ENCODE measurements at regions not wholly inside any gene's neighbourhood (a gene's known extent, or its start where the extent isn't known, plus 50 kb on each side); places are given as distances from the start of the nearest gene placed in this dataset.
"Not testable (repeated sequence)": the region's sequence is repeated elsewhere in the genome, so short reads cannot be mapped to it uniquely, and the experiment has no call there.

- Histone ChIP-seq H3K9me3 (no peaks in the 10 kb centered on the region), H3K4me3 (no peak overlapping the region), H3K36me3 (no peaks in the 10 kb centered on the region), H3K27ac (no peak overlapping the region), H3K4me1 (no peaks in the 10 kb centered on the region), H3K27me3 (no peaks in the 10 kb centered on the region)
- no peak for TF ChIP-seq CTCF (IDR thresholded peaks at IDR 0.05)
- DNase-seq = no peak
- intact Hi-C loops (cut with DNase I; ENCODE audit: low total_unique reads) = no loop called here
Observed at GRCh38 chr14:86770186-86770585, 1222.8 kb downstream of the GALC start.

- Histone ChIP-seq H3K27ac (no peak overlapping the region), H3K27me3 (no peaks in the 10 kb centered on the region), H3K36me3 (no peaks in the 10 kb centered on the region), H3K4me3 (no peak overlapping the region), H3K9me3 (no peaks in the 10 kb centered on the region), H3K4me1 (no peaks in the 10 kb centered on the region)
- no peak for TF ChIP-seq CTCF (IDR thresholded peaks at IDR 0.05)
- intact Hi-C loops (cut with DNase I; ENCODE audit: low total_unique reads) = no loop called here
- no peak for DNase-seq
Observed at GRCh38 chr14:86766469-86766868, 1226.5 kb downstream of the GALC start.

GRCh38 chr14:86761611-86762010 lies 1231.4 kb downstream of the GALC start:
- intact Hi-C loops (cut with DNase I; ENCODE audit: low total_unique reads) = no loop called here
- H3K36me3 ChIP-seq = no peaks in the 10 kb centered on the region
- no peaks in the 10 kb centered on the region for H3K9me3 ChIP-seq
- H3K4me1 ChIP-seq = no peaks in the 10 kb centered on the region
- no peak for DNase-seq
- H3K4me3 ChIP-seq = no peak overlapping the region
- no peak overlapping the region for H3K27ac ChIP-seq
- H3K27me3 ChIP-seq = no peaks in the 10 kb centered on the region
- no peak for TF ChIP-seq CTCF (IDR thresholded peaks at IDR 0.05)

GRCh38 chr14:86756521-86757190 lies 1226.7 kb downstream of the FLRT2 start:
- no peak overlapping the region for H3K4me3 ChIP-seq
- no peak for TF ChIP-seq CTCF (IDR thresholded peaks at IDR 0.05)
- H3K27ac ChIP-seq = no peak overlapping the region
- intact Hi-C loops (cut with DNase I; ENCODE audit: low total_unique reads) = no loop called here
- no peaks in the 10 kb centered on the region for H3K4me1 ChIP-seq
- no peaks in the 10 kb centered on the region for H3K36me3 ChIP-seq
- H3K9me3 ChIP-seq = peaks cover 0 to 6% (median 0%) of the 10 kb centered on the region in 3 donors
- no peak for DNase-seq
- no peaks in the 10 kb centered on the region for H3K27me3 ChIP-seq

- DNase-seq; H3K27me3 ChIP-seq; H3K27ac ChIP-seq; H3K9me3 ChIP-seq; H3K4me1 ChIP-seq; H3K36me3 ChIP-seq; H3K4me3 ChIP-seq; intact Hi-C loops (cut with DNase I; ENCODE audit: low total_unique reads): not testable (repeated sequence)
Observed at GRCh38 chr14:86750488-86750887, 1220.5 kb downstream of the FLRT2 start.

- no peaks in the 10 kb centered on the region for H3K9me3 ChIP-seq
- no peak overlapping the region for H3K27ac ChIP-seq
- H3K36me3 ChIP-seq = no peaks in the 10 kb centered on the region
- no peaks in the 10 kb centered on the region for H3K27me3 ChIP-seq
- no peak for TF ChIP-seq CTCF (IDR thresholded peaks at IDR 0.05)
- no peak for DNase-seq
- H3K4me3 ChIP-seq = no peak overlapping the region
- no peaks in the 10 kb centered on the region for H3K4me1 ChIP-seq
- intact Hi-C loops (cut with DNase I; ENCODE audit: low total_unique reads) = no loop called here
Observed at GRCh38 chr14:86739761-86740160, 1209.8 kb downstream of the FLRT2 start.

GRCh38 chr14:86731427-86731826 lies 1201.5 kb downstream of the FLRT2 start:
- H3K27ac ChIP-seq; DNase-seq; H3K36me3 ChIP-seq; intact Hi-C loops (cut with DNase I; ENCODE audit: low total_unique reads); H3K4me1 ChIP-seq; H3K4me3 ChIP-seq; H3K27me3 ChIP-seq; H3K9me3 ChIP-seq: not testable (repeated sequence)
